Activated CD8-positive, alpha-beta T cell treated with anti-CD3 and anti-CD28 coated beads, Interleukin-2, amount 10 ng/mL, durations not matched to agents 7 days and 5 days (primary cell): ENCODE measurements at regions not wholly inside any gene's neighbourhood (a gene's known extent, or its start where the extent isn't known, plus 50 kb on each side); places are given as distances from the start of the nearest gene placed in this dataset.
"Not testable (repeated sequence)": the region's sequence is repeated elsewhere in the genome, so short reads cannot be mapped to it uniquely, and the experiment has no call there.

Experiments
- ATAC-seq: fragments of 150-1000 bp; cut with Tn5 transposase; one replicate; pipeline ENCODE4 v1.10.0; 2021; ENCODE audit warnings: moderate library complexity
- CTCF ChIA-PET: fragments of 350-600 bp; sonication (Branson Sonifier 250); formaldehyde crosslinking; loops from one replicate; lab custom pipeline; 2021; ENCODE audit warnings: antibody characterized with exemption; lab: Charles Lee
- POLR2A ChIA-PET: fragments of 350-600 bp; sonication (Branson Sonifier 250); formaldehyde crosslinking; loops from one replicate; lab custom pipeline; 2021; ENCODE audit warnings: antibody characterized with exemption; lab: Charles Lee
- DNase-seq: peaks from one replicate; pipeline ENCODE4 v3.0.0-alpha.2; 2020
- H3K27ac Mint-ChIP-seq: one replicate; pipeline ENCODE4 v1.8.0; 2021; ENCODE audit warnings: mild to moderate bottlenecking, mixed read lengths
- H3K27me3 Mint-ChIP-seq: one replicate; pipeline ENCODE4 v1.8.0; 2021; ENCODE audit warnings: low read depth, mixed read lengths
- H3K36me3 Mint-ChIP-seq: one replicate; pipeline ENCODE4 v1.8.0; 2021; ENCODE audit warnings: low read depth, mixed read lengths
- H3K4me1 Mint-ChIP-seq: one replicate; pipeline ENCODE4 v1.8.0; 2021; ENCODE audit warnings: low read depth, mixed read lengths
- H3K4me3 Mint-ChIP-seq: one replicate; pipeline ENCODE4 v1.8.0; 2021; ENCODE audit warnings: mild to moderate bottlenecking, mixed read lengths
- H3K9me3 Mint-ChIP-seq: one replicate; pipeline ENCODE4 v1.8.0; 2022; ENCODE audit warnings: mixed read lengths; ENCODE audit not compliant: insufficient read depth

GRCh38 chr5:52632281-52632680 is 155.4 kb upstream of the ITGA1 start:
- no peak overlapping the region for H3K27ac Mint-ChIP-seq
- no peak for ATAC-seq
- H3K4me3 Mint-ChIP-seq, result no peak overlapping the region
- H3K9me3 Mint-ChIP-seq, result no peaks in the 10 kb centered on the region
- DNase-seq, result no peak
- H3K36me3 Mint-ChIP-seq, result no peaks in the 10 kb centered on the region
- peaks cover 8% of the 10 kb centered on the region for H3K27me3 Mint-ChIP-seq
- POLR2A ChIA-PET, result no interaction called here
- CTCF ChIA-PET, result no interaction called here
- H3K4me1 Mint-ChIP-seq, result no peaks in the 10 kb centered on the region

GRCh38 chr5:52634171-52634570 is 153.5 kb upstream of the ITGA1 start:
- H3K9me3 Mint-ChIP-seq, H3K4me3 Mint-ChIP-seq, H3K27me3 Mint-ChIP-seq, DNase-seq, H3K27ac Mint-ChIP-seq, H3K4me1 Mint-ChIP-seq, CTCF ChIA-PET, POLR2A ChIA-PET, H3K36me3 Mint-ChIP-seq, ATAC-seq: not testable (repeated sequence)

GRCh38 chr5:52638732-52639131 is 149.0 kb upstream of the ITGA1 start:
- POLR2A ChIA-PET, result no interaction called here
- Mint-ChIP-seq H3K9me3 (no peaks in the 10 kb centered on the region), H3K27me3 (peaks cover 4% of the 10 kb centered on the region), H3K4me1 (no peaks in the 10 kb centered on the region), H3K4me3 (no peak overlapping the region), H3K27ac (no peak overlapping the region), H3K36me3 (no peaks in the 10 kb centered on the region)
- CTCF ChIA-PET, result no interaction called here
- DNase-seq (no peak), ATAC-seq (no peak)

- CTCF ChIA-PET, result no interaction called here
- Mint-ChIP-seq H3K36me3 (no peaks in the 10 kb centered on the region), H3K4me3 (no peak overlapping the region), H3K27me3 (peaks cover 6% of the 10 kb centered on the region), H3K27ac (no peak overlapping the region), H3K4me1 (no peaks in the 10 kb centered on the region), H3K9me3 (peaks cover 7% of the 10 kb centered on the region)
- DNase-seq (no peak), ATAC-seq (no peak)
- POLR2A ChIA-PET, result no interaction called here
Measured at GRCh38 chr5:52648726-52649125, 139.0 kb upstream of the ITGA1 start.

GRCh38 chr5:52655163-52655562 is 132.6 kb upstream of the ITGA1 start:
- no peak overlapping the region for H3K4me3 Mint-ChIP-seq
- H3K4me1 Mint-ChIP-seq, result no peaks in the 10 kb centered on the region
- no peaks in the 10 kb centered on the region for H3K9me3 Mint-ChIP-seq
- H3K27ac Mint-ChIP-seq, result no peak overlapping the region
- DNase-seq, result no peak
- H3K36me3 Mint-ChIP-seq, result no peaks in the 10 kb centered on the region
- CTCF ChIA-PET, result interaction anchor here (0.7 to 2.9 kb wide), 4 partner anchors 11 to 1692 kb away, joined by 3 to 10 read pairs (median 7); no protein-coding TSS in a partner anchor
- ATAC-seq, result no peak
- POLR2A ChIA-PET, result no interaction called here
- peaks cover 11% of the 10 kb centered on the region for H3K27me3 Mint-ChIP-seq

- no peaks in the 10 kb centered on the region for H3K9me3 Mint-ChIP-seq
- ChIA-PET CTCF (interaction anchor here (0.7 to 3.7 kb wide), 4 partner anchors 10 to 1693 kb away, joined by 3 to 16 read pairs (median 4); no protein-coding TSS in a partner anchor), POLR2A (no interaction called here)
- no peak overlapping the region for H3K27ac Mint-ChIP-seq
- no peaks in the 10 kb centered on the region for H3K4me1 Mint-ChIP-seq
- DNase-seq, result no peak
- peaks cover 11% of the 10 kb centered on the region for H3K27me3 Mint-ChIP-seq
- no peak for ATAC-seq
- H3K4me3 Mint-ChIP-seq, result no peak overlapping the region
- H3K36me3 Mint-ChIP-seq, result no peaks in the 10 kb centered on the region
Measured at GRCh38 chr5:52656569-52657246, 131.0 kb upstream of the ITGA1 start.

- no peaks in the 10 kb centered on the region for H3K9me3 Mint-ChIP-seq
- ChIA-PET CTCF (interaction anchor here (0.7 to 3.7 kb wide), 5 partner anchors 9 to 1694 kb away, joined by 3 to 16 read pairs (median 4); no protein-coding TSS in a partner anchor), POLR2A (no interaction called here)
- peaks cover 11% of the 10 kb centered on the region for H3K27me3 Mint-ChIP-seq
- H3K4me1 Mint-ChIP-seq, result no peaks in the 10 kb centered on the region
- H3K4me3 Mint-ChIP-seq, result no peak overlapping the region
- no peaks in the 10 kb centered on the region for H3K36me3 Mint-ChIP-seq
- ATAC-seq (no peak), DNase-seq (no peak)
- no peak overlapping the region for H3K27ac Mint-ChIP-seq
Measured at GRCh38 chr5:52657247-52657645, 130.5 kb upstream of the ITGA1 start.

GRCh38 chr5:52658246-52658645 is 129.5 kb upstream of the ITGA1 start:
- Mint-ChIP-seq H3K27ac (no peak overlapping the region), H3K4me1 (no peaks in the 10 kb centered on the region), H3K4me3 (no peak overlapping the region), H3K9me3 (no peaks in the 10 kb centered on the region), H3K27me3 (peaks cover 10% of the 10 kb centered on the region), H3K36me3 (no peaks in the 10 kb centered on the region)
- DNase-seq, result no peak
- ChIA-PET POLR2A (no interaction called here), CTCF (interaction anchor here (1.0 to 3.7 kb wide), 9 partner anchors 8 to 1695 kb away, joined by 3 to 16 read pairs (median 4); no protein-coding TSS in a partner anchor)
- no peak for ATAC-seq

- peaks cover 4% of the 10 kb centered on the region for H3K4me1 Mint-ChIP-seq
- POLR2A ChIA-PET, result no interaction called here
- no peaks in the 10 kb centered on the region for H3K36me3 Mint-ChIP-seq
- no peak overlapping the region for H3K4me3 Mint-ChIP-seq
- H3K27me3 Mint-ChIP-seq, result peaks cover 10% of the 10 kb centered on the region
- no peak overlapping the region for H3K27ac Mint-ChIP-seq
- CTCF ChIA-PET, result interaction anchor here (0.7 to 0.8 kb wide), 2 partner anchors 255 to 1698 kb away, joined by 3 read pairs; no protein-coding TSS in a partner anchor
- no peaks in the 10 kb centered on the region for H3K9me3 Mint-ChIP-seq
- ATAC-seq (no peak), DNase-seq (no peak)
Measured at GRCh38 chr5:52660621-52661020, 127.1 kb upstream of the ITGA1 start.

GRCh38 chr5:52661903-52662595 is 125.7 kb upstream of the ITGA1 start:
- Mint-ChIP-seq H3K36me3 (no peaks in the 10 kb centered on the region), H3K27me3 (peaks cover 8% of the 10 kb centered on the region)

GRCh38 chr5:52665559-52665958 is 122.2 kb upstream of the ITGA1 start:
- peaks cover 8% of the 10 kb centered on the region for H3K4me1 Mint-ChIP-seq
- no peak overlapping the region for H3K27ac Mint-ChIP-seq
- ChIA-PET CTCF (interaction anchor here (1.1 to 1.6 kb wide), 2 partner anchors 25 to 30 kb away, joined by 3 read pairs; no protein-coding TSS in a partner anchor), POLR2A (no interaction called here)
- peaks cover 14% of the 10 kb centered on the region for H3K27me3 Mint-ChIP-seq
- ATAC-seq (no peak), DNase-seq (no peak)
- no peaks in the 10 kb centered on the region for H3K9me3 Mint-ChIP-seq
- H3K4me3 Mint-ChIP-seq, result no peak overlapping the region
- no peaks in the 10 kb centered on the region for H3K36me3 Mint-ChIP-seq

More at GRCh38 chr5:52661903-52662595, 125.7 kb upstream of the ITGA1 start:
- Mint-ChIP-seq H3K9me3 (no peaks in the 10 kb centered on the region), H3K27ac (no peak overlapping the region), H3K4me3 (no peak overlapping the region), H3K4me1 (peaks cover 8% of the 10 kb centered on the region)
- no peak for ATAC-seq
- no peak for DNase-seq
- ChIA-PET CTCF (interaction anchor here (0.9 to 1.0 kb wide), 2 partner anchors 253 to 262 kb away, joined by 3 to 4 read pairs; no protein-coding TSS in a partner anchor), POLR2A (no interaction called here)

GRCh38 chr5:52668139-52668538 is 119.6 kb upstream of the ITGA1 start:
- Mint-ChIP-seq H3K9me3 (no peaks in the 10 kb centered on the region), H3K27ac (no peak overlapping the region), H3K4me1 (peaks cover 11% of the 10 kb centered on the region), H3K27me3 (peaks cover 10% of the 10 kb centered on the region), H3K4me3 (no peak overlapping the region), H3K36me3 (no peaks in the 10 kb centered on the region)
- ChIA-PET POLR2A (no interaction called here), CTCF (no interaction called here)
- DNase-seq, result no peak
- no peak for ATAC-seq
